GM21723 (cell line): ENCODE measurements at regions not wholly inside any gene's neighbourhood (a gene's known extent, or its start where the extent isn't known, plus 50 kb on each side); places are given as distances from the start of the nearest gene placed in this dataset.
"Not testable (repeated sequence)": the region's sequence is repeated elsewhere in the genome, so short reads cannot be mapped to it uniquely, and the experiment has no call there.

Experiments
- ATAC-seq: cut with Tn5 transposase; IDR thresholded peaks from one replicate; pipeline ENCODE4 v1.9.1; 2021; ENCODE audit warnings: mild to moderate bottlenecking, moderate library complexity; ENCODE audit not compliant: unreplicated experiment

GRCh38 chr2:7861910-7862702 lies 819.8 kb upstream of the ID2 start:
- no peak for ATAC-seq

GRCh38 chr2:7866104-7866503 lies 815.8 kb upstream of the ID2 start:
- no peak for ATAC-seq

GRCh38 chr2:7866825-7867224 lies 815.0 kb upstream of the ID2 start:
- no peak for ATAC-seq

- ATAC-seq, result no peak
Observed at GRCh38 chr2:7867867-7868266, 814.0 kb upstream of the ID2 start.

- no peak for ATAC-seq
Observed at GRCh38 chr2:7868836-7869235, 813.0 kb upstream of the ID2 start.

- ATAC-seq, result not testable (repeated sequence)
Observed at GRCh38 chr2:7876445-7876844, 805.4 kb upstream of the ID2 start.

GRCh38 chr2:7878266-7878665 lies 803.6 kb upstream of the ID2 start:
- ATAC-seq, result not testable (repeated sequence)

- ATAC-seq, result no peak
Observed at GRCh38 chr2:7878786-7879482, 802.9 kb upstream of the ID2 start.

GRCh38 chr2:7879483-7879835 lies 802.4 kb upstream of the ID2 start:
- no peak for ATAC-seq

- no peak for ATAC-seq
Observed at GRCh38 chr2:7880126-7880525, 801.7 kb upstream of the ID2 start.

GRCh38 chr2:7880566-7880965 lies 801.3 kb upstream of the ID2 start:
- ATAC-seq, result no peak

GRCh38 chr2:7881063-7881462 lies 800.8 kb upstream of the ID2 start:
- no peak for ATAC-seq

GRCh38 chr2:7881466-7881865 lies 800.4 kb upstream of the ID2 start:
- ATAC-seq, result no peak

GRCh38 chr2:7882296-7882695 lies 799.6 kb upstream of the ID2 start:
- no peak for ATAC-seq

- ATAC-seq, result no peak
Observed at GRCh38 chr2:7884338-7884737, 797.5 kb upstream of the ID2 start.

GRCh38 chr2:7886666-7887065 lies 795.2 kb upstream of the ID2 start:
- no peak for ATAC-seq

- ATAC-seq, result no peak
Observed at GRCh38 chr2:7887441-7887840, 794.4 kb upstream of the ID2 start.

GRCh38 chr2:7888876-7889275 lies 793.0 kb upstream of the ID2 start:
- ATAC-seq, result no peak

- ATAC-seq, result no peak
Observed at GRCh38 chr2:7891312-7891711, 790.5 kb upstream of the ID2 start.

- ATAC-seq, result no peak
Observed at GRCh38 chr2:7895289-7895688, 786.6 kb upstream of the ID2 start.

- no peak for ATAC-seq
Observed at GRCh38 chr2:7896940-7897487, 784.8 kb upstream of the ID2 start.

GRCh38 chr2:7899241-7899640 lies 782.6 kb upstream of the ID2 start:
- no peak for ATAC-seq
